Mesothelial cell of epicardium (in vitro differentiated cells): ENCODE measurements at regions not wholly inside any gene's neighbourhood (a gene's known extent, or its start where the extent isn't known, plus 50 kb on each side); places are given as distances from the start of the nearest gene placed in this dataset.
"Not testable (repeated sequence)": the region's sequence is repeated elsewhere in the genome, so short reads cannot be mapped to it uniquely, and the experiment has no call there.

Source experiments
- DNase-seq, 2 experiments: peaks; one replicate each; pipeline ENCODE4 v3.0.0; 2021; ENCODE audit warnings: low spot score in 2 of 2; ENCODE audit not compliant: unreplicated experiment in 2 of 2
- H3K27ac Mint-ChIP-seq: 2 replicates; pipeline ENCODE4 v1.8.0; 2021; ENCODE audit warnings: mixed read lengths
- H3K27me3 Mint-ChIP-seq: 2 replicates; pipeline ENCODE4 v1.8.0; 2021; ENCODE audit warnings: low read depth, mixed read lengths
- H3K36me3 Mint-ChIP-seq: 2 replicates; pipeline ENCODE4 v1.8.0; 2021; ENCODE audit warnings: mixed read lengths
- H3K4me1 Mint-ChIP-seq: 2 replicates; pipeline ENCODE4 v1.8.0; 2021; ENCODE audit warnings: mixed read lengths
- H3K4me3 Mint-ChIP-seq: 2 replicates; pipeline ENCODE4 v1.8.0; 2021; ENCODE audit warnings: mild to moderate bottlenecking, moderate library complexity, mixed read lengths
- H3K9me3 Mint-ChIP-seq: 2 replicates; pipeline ENCODE4 v1.8.0; 2021; ENCODE audit warnings: mixed read lengths
- CTCF ChIP-seq: fragments of 200-600 bp; sonication (generic); IDR thresholded peaks from one replicate; pipeline ENCODE4 v1.5.0; 2021; ENCODE audit warnings: antibody characterized with exemption; ENCODE audit not compliant: unreplicated experiment

- peaks cover 2% of the 10 kb centered on the region for H3K27me3 Mint-ChIP-seq
- TF ChIP-seq CTCF, result no peak
- H3K27ac Mint-ChIP-seq, result no peak overlapping the region
- no peak for DNase-seq
- no peak overlapping the region for H3K4me3 Mint-ChIP-seq
- H3K9me3 Mint-ChIP-seq, result peaks cover 8% of the 10 kb centered on the region
- no peaks in the 10 kb centered on the region for H3K36me3 Mint-ChIP-seq
- peaks cover 10% of the 10 kb centered on the region for H3K4me1 Mint-ChIP-seq
Observed at GRCh38 chr3:194880940-194881925, 195.6 kb downstream of the FAM43A start.

- no peak for DNase-seq
- no peak overlapping the region for H3K27ac Mint-ChIP-seq
- no peak overlapping the region for H3K4me3 Mint-ChIP-seq
- H3K4me1 Mint-ChIP-seq, result peaks cover 3% of the 10 kb centered on the region
- H3K36me3 Mint-ChIP-seq, result no peaks in the 10 kb centered on the region
- H3K9me3 Mint-ChIP-seq, result peaks cover 15% of the 10 kb centered on the region
- no peaks in the 10 kb centered on the region for H3K27me3 Mint-ChIP-seq
- TF ChIP-seq CTCF, result no peak
Observed at GRCh38 chr3:194884649-194885315, 199.1 kb downstream of the FAM43A start.

GRCh38 chr3:194885766-194886165 is 200.1 kb downstream of the FAM43A start:
- H3K9me3 Mint-ChIP-seq, result peaks cover 15% of the 10 kb centered on the region
- H3K27me3 Mint-ChIP-seq, result no peaks in the 10 kb centered on the region
- H3K27ac Mint-ChIP-seq, result no peak overlapping the region
- no peak for DNase-seq
- no peaks in the 10 kb centered on the region for H3K4me1 Mint-ChIP-seq
- no peaks in the 10 kb centered on the region for H3K36me3 Mint-ChIP-seq
- TF ChIP-seq CTCF, result no peak
- no peak overlapping the region for H3K4me3 Mint-ChIP-seq

GRCh38 chr3:194886836-194887235 is 201.2 kb downstream of the FAM43A start:
- Mint-ChIP-seq H3K4me3 (no peak overlapping the region), H3K9me3 (peaks cover 15% of the 10 kb centered on the region), H3K36me3 (no peaks in the 10 kb centered on the region), H3K27me3 (no peaks in the 10 kb centered on the region), H3K4me1 (no peaks in the 10 kb centered on the region), H3K27ac (no peak overlapping the region)
- TF ChIP-seq CTCF, result no peak
- no peak for DNase-seq

GRCh38 chr3:194888062-194888461 is 202.4 kb downstream of the FAM43A start:
- DNase-seq, H3K36me3 Mint-ChIP-seq, H3K4me3 Mint-ChIP-seq, H3K4me1 Mint-ChIP-seq, H3K27me3 Mint-ChIP-seq, H3K27ac Mint-ChIP-seq: not testable (repeated sequence)
- H3K9me3 Mint-ChIP-seq, result peaks cover 15% of the 10 kb centered on the region

GRCh38 chr3:194888916-194889315 is 203.2 kb downstream of the FAM43A start:
- H3K4me3 Mint-ChIP-seq, result no peak overlapping the region
- peaks cover 2% of the 10 kb centered on the region for H3K36me3 Mint-ChIP-seq
- no peak for DNase-seq
- no peaks in the 10 kb centered on the region for H3K27me3 Mint-ChIP-seq
- no peak for TF ChIP-seq CTCF
- no peak overlapping the region for H3K27ac Mint-ChIP-seq
- H3K9me3 Mint-ChIP-seq, result peaks cover 13% of the 10 kb centered on the region
- H3K4me1 Mint-ChIP-seq, result no peaks in the 10 kb centered on the region
